Endothelial cell (in vitro differentiated cells): ENCODE measurements at regions not wholly inside any gene's neighbourhood (a gene's known extent, or its start where the extent isn't known, plus 50 kb on each side); places are given as distances from the start of the nearest gene placed in this dataset.

Experiments
- DNase-seq: peaks from one replicate; pipeline ENCODE4 v3.0.0; 2021; ENCODE audit warnings: low spot score
- H3K27ac Mint-ChIP-seq: one replicate; pipeline ENCODE4 v1.8.0; 2021; ENCODE audit warnings: mixed read lengths, inconsistent platforms; ENCODE audit not compliant: unreplicated experiment
- H3K27me3 Mint-ChIP-seq: one replicate; pipeline ENCODE4 v1.8.0; 2021; ENCODE audit warnings: mild to moderate bottlenecking, moderate library complexity, mixed read lengths, inconsistent platforms; ENCODE audit not compliant: unreplicated experiment
- H3K36me3 Mint-ChIP-seq: one replicate; pipeline ENCODE4 v1.8.0; 2021; ENCODE audit warnings: mild to moderate bottlenecking, low read depth, mixed read lengths, inconsistent platforms; ENCODE audit not compliant: unreplicated experiment
- H3K4me1 Mint-ChIP-seq: one replicate; pipeline ENCODE4 v1.8.0; 2021; ENCODE audit warnings: mild to moderate bottlenecking, mixed read lengths, inconsistent platforms; ENCODE audit not compliant: unreplicated experiment
- H3K4me3 Mint-ChIP-seq: one replicate; pipeline ENCODE4 v1.8.0; 2021; ENCODE audit warnings: mild to moderate bottlenecking, mixed read lengths, inconsistent platforms; ENCODE audit not compliant: unreplicated experiment
- H3K9me3 Mint-ChIP-seq: one replicate; pipeline ENCODE4 v1.8.0; 2021; ENCODE audit warnings: mixed read lengths, inconsistent platforms; ENCODE audit not compliant: unreplicated experiment
- CTCF ChIP-seq: fragments of 200-600 bp; sonication (generic); IDR thresholded peaks from one replicate; pipeline ENCODE4 v1.5.0; 2021; ENCODE audit warnings: antibody characterized with exemption; ENCODE audit not compliant: unreplicated experiment

GRCh38 chrX:39984191-39984956, 113.4 kb downstream of the BCOR start:
- TF ChIP-seq CTCF: no peak
- no peaks in the 10 kb centered on the region for H3K36me3 Mint-ChIP-seq
- H3K4me3 Mint-ChIP-seq: no peak overlapping the region
- DNase-seq: no peak
- no peak overlapping the region for H3K27ac Mint-ChIP-seq
- H3K27me3 Mint-ChIP-seq: peaks cover 5% of the 10 kb centered on the region
- H3K9me3 Mint-ChIP-seq: no peaks in the 10 kb centered on the region
- H3K4me1 Mint-ChIP-seq: peaks cover 18% of the 10 kb centered on the region

GRCh38 chrX:39985071-39985470, 112.7 kb downstream of the BCOR start:
- no peak for DNase-seq
- Mint-ChIP-seq H3K36me3 (no peaks in the 10 kb centered on the region), H3K4me1 (peaks cover 18% of the 10 kb centered on the region), H3K9me3 (no peaks in the 10 kb centered on the region), H3K27me3 (peaks cover 5% of the 10 kb centered on the region), H3K27ac (no peak overlapping the region), H3K4me3 (no peak overlapping the region)
- TF ChIP-seq CTCF: no peak

GRCh38 chrX:39985551-39985950, 112.2 kb downstream of the BCOR start:
- Mint-ChIP-seq H3K4me1 (peaks cover 17% of the 10 kb centered on the region), H3K9me3 (no peaks in the 10 kb centered on the region), H3K36me3 (no peaks in the 10 kb centered on the region), H3K27me3 (peaks cover 5% of the 10 kb centered on the region), H3K4me3 (no peak overlapping the region), H3K27ac (no peak overlapping the region)
- no peak for DNase-seq
- no peak for TF ChIP-seq CTCF

GRCh38 chrX:39988496-39988895, 109.3 kb downstream of the BCOR start:
- TF ChIP-seq CTCF: no peak
- no peaks in the 10 kb centered on the region for H3K36me3 Mint-ChIP-seq

GRCh38 chrX:39990388-39990787, 107.4 kb downstream of the BCOR start:
- H3K9me3 Mint-ChIP-seq: no peaks in the 10 kb centered on the region
- no peaks in the 10 kb centered on the region for H3K27me3 Mint-ChIP-seq
- H3K36me3 Mint-ChIP-seq: no peaks in the 10 kb centered on the region
- H3K4me3 Mint-ChIP-seq: no peak overlapping the region
- DNase-seq: no peak
- no peak for TF ChIP-seq CTCF
- peaks cover 5% of the 10 kb centered on the region for H3K4me1 Mint-ChIP-seq
- no peak overlapping the region for H3K27ac Mint-ChIP-seq

More at GRCh38 chrX:39988496-39988895, 109.3 kb downstream of the BCOR start:
- H3K4me3 Mint-ChIP-seq: no peak overlapping the region
- no peak overlapping the region for H3K27ac Mint-ChIP-seq
- DNase-seq: no peak
- H3K9me3 Mint-ChIP-seq: no peaks in the 10 kb centered on the region
- peaks cover 12% of the 10 kb centered on the region for H3K4me1 Mint-ChIP-seq
- H3K27me3 Mint-ChIP-seq: peaks cover 5% of the 10 kb centered on the region
